HEK293 (cell line): ENCODE measurements at regions not wholly inside any gene's neighbourhood (a gene's known extent, or its start where the extent isn't known, plus 50 kb on each side); places are given as distances from the start of the nearest gene placed in this dataset.
A peak's percentile ranks its signal among the peaks of the same experiment; 100 is the strongest.

Source experiments
- BCL11A ChIP-seq: fragments of 450-650 bp; formaldehyde crosslinking; IDR thresholded peaks from 2 replicates; pipeline ENCODE4 v1.5.1; 2016; ENCODE audit warnings: low read depth, missing biosample characterization, missing genetic modification characterization
- SP7 ChIP-seq: fragments of 450-650 bp; formaldehyde crosslinking; IDR thresholded peaks from 2 replicates; pipeline ENCODE4 v1.5.1; 2016; ENCODE audit warnings: missing biosample characterization, missing genetic modification characterization
- YY2 ChIP-seq: fragments of 450-650 bp; formaldehyde crosslinking; IDR thresholded peaks from 2 replicates; pipeline ENCODE4 v1.5.1; 2016; ENCODE audit warnings: missing biosample characterization, missing genetic modification characterization
- ZFP37 ChIP-seq: fragments of 450-650 bp; formaldehyde crosslinking; IDR thresholded peaks from 2 replicates; pipeline ENCODE4 v1.5.1; 2016; ENCODE audit warnings: missing biosample characterization, missing genetic modification characterization
- ZFP41 ChIP-seq: fragments of 450-650 bp; formaldehyde crosslinking; IDR thresholded peaks from 2 replicates; pipeline ENCODE4 v1.5.1; 2016; ENCODE audit warnings: missing biosample characterization, missing genetic modification characterization, borderline replicate concordance
- ZNF121 ChIP-seq: fragments of 450-650 bp; formaldehyde crosslinking; IDR thresholded peaks from 2 replicates; pipeline ENCODE4 v1.5.1; 2016; ENCODE audit warnings: missing biosample characterization, missing genetic modification characterization
- ZNF223 ChIP-seq: fragments of 450-650 bp; formaldehyde crosslinking; IDR thresholded peaks from 2 replicates; pipeline ENCODE4 v1.5.1; 2016; ENCODE audit warnings: missing biosample characterization, missing genetic modification characterization
- ZNF274 ChIP-seq, 2 experiments: fragments of 200-500 bp in 1 of 2; fragments of 450-650 bp in 1 of 2; sonication (Bioruptor generic) in 1 of 2; formaldehyde crosslinking in 1 of 2; IDR thresholded peaks; 2 replicates each; pipeline versions ENCODE4 v1.5.1 to v1.6.1; 2014 to 2016; ENCODE audit warnings: borderline replicate concordance in 1 of 2, inconsistent platforms in 1 of 2, low read length in 1 of 2, missing biosample characterization in 1 of 2, missing genetic modification characterization in 1 of 2
- ZNF521 ChIP-seq: fragments of 450-650 bp; formaldehyde crosslinking; IDR thresholded peaks from 2 replicates; pipeline ENCODE4 v1.5.1; 2017; ENCODE audit warnings: missing biosample characterization, mild to moderate bottlenecking, missing genetic modification characterization
- ZNF791 ChIP-seq: fragments of 450-650 bp; formaldehyde crosslinking; IDR thresholded peaks from 2 replicates; pipeline ENCODE4 v1.5.1; 2016; ENCODE audit warnings: missing biosample characterization, missing genetic modification characterization
- TF ChIP-seq, protein P1 (sequence below): fragments of 450-650 bp; formaldehyde crosslinking; IDR thresholded peaks from 2 replicates; pipeline ENCODE4 v1.5.1; 2016; ENCODE audit warnings: missing biosample characterization, missing genetic modification characterization
- TF ChIP-seq, protein P2 (sequence below): fragments of 450-650 bp; formaldehyde crosslinking; optimal IDR thresholded peaks from 2 replicates; pipeline ENCODE3; 2016; ENCODE audit warnings: missing biosample characterization, mild to moderate bottlenecking, missing genetic modification characterization

DNA sequence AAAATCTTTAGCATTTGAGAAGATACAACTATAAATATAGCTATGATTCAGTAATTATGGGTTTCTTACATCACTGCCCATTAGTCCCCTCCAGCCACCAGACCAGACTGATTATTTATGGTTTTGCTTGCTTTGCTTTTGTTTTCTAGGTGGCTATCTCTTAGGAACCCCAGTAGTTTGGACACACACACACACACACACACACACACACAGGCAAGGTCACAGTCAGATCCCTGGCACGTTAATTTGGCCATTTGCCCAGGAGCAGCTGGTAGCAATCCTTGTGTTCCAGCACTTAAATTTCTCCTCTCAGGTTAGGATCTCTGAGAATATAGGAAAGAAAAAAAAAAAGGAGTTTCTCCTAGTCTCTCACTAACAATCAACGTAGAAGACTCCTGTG lies 90.2 kb upstream of the RESF1 start:
- TF ChIP-seq BCL11A (tag by site-specific recombination) (no peak), ZNF274 (IDR thresholded peaks at IDR 0.05; ENCODE audit: low read length) (no peak), ZNF274 (tag by site-specific recombination; IDR thresholded peaks at IDR 0.05; ENCODE audit: borderline replicate concordance) (no peak), ZFP41 (tag by site-specific recombination) (no peak), YY2 (tag by site-specific recombination) (no peak), ZNF223 (tag by site-specific recombination) (no peak), ZNF791 (tag by site-specific recombination) (no peak), ZNF521 (tag by site-specific recombination) (no peak), ZNF121 (tag by site-specific recombination) (no peak), SP7 (tag by site-specific recombination) (0 out of 2 replicates have a peak, but pooled peaks have one; percentile 31), ZFP37 (no peak)
- TF ChIP-seq, protein P1, sequence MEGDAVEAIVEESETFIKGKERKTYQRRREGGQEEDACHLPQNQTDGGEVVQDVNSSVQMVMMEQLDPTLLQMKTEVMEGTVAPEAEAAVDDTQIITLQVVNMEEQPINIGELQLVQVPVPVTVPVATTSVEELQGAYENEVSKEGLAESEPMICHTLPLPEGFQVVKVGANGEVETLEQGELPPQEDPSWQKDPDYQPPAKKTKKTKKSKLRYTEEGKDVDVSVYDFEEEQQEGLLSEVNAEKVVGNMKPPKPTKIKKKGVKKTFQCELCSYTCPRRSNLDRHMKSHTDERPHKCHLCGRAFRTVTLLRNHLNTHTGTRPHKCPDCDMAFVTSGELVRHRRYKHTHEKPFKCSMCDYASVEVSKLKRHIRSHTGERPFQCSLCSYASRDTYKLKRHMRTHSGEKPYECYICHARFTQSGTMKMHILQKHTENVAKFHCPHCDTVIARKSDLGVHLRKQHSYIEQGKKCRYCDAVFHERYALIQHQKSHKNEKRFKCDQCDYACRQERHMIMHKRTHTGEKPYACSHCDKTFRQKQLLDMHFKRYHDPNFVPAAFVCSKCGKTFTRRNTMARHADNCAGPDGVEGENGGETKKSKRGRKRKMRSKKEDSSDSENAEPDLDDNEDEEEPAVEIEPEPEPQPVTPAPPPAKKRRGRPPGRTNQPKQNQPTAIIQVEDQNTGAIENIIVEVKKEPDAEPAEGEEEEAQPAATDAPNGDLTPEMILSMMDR (tag by site-specific recombination): no peak
- TF ChIP-seq, protein P2, sequence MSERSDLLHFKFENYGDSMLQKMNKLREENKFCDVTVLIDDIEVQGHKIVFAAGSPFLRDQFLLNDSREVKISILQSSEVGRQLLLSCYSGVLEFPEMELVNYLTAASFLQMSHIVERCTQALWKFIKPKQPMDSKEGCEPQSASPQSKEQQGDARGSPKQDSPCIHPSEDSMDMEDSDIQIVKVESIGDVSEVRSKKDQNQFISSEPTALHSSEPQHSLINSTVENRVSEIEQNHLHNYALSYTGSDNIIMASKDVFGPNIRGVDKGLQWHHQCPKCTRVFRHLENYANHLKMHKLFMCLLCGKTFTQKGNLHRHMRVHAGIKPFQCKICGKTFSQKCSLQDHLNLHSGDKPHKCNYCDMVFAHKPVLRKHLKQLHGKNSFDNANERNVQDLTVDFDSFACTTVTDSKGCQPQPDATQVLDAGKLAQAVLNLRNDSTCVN (tag by site-specific recombination): no peak
